IMR-90 (cell line): ENCODE measurements at regions not wholly inside any gene's neighbourhood (a gene's known extent, or its start where the extent isn't known, plus 50 kb on each side); places are given as distances from the start of the nearest gene placed in this dataset.

Experiments
- ATAC-seq: fragments of 200-7000 bp; cut with Tn5 transposase; 2 replicates; pipeline ENCODE4 v1.9.1; 2020; ENCODE audit warnings: low read depth, mild to moderate bottlenecking, moderate library complexity
- BruUV-seq: library from RNA; stranded (reverse); fragments of 400-500 nt; replicated peaks from 2 replicates; lab custom pipeline; 2021; lab: Mats Ljungman, UMichigan
- CTCF ChIA-PET: fragments of 300-600 bp; formaldehyde crosslinking; extraction: SDS; loops from one replicate; lab custom pipeline; 2021; ENCODE audit warnings: antibody characterized with exemption; lab: Yijun Ruan, JAX
- POLR2A ChIA-PET: fragments of 300-600 bp; sonication (Branson Sonifier 250); formaldehyde crosslinking; loops from one replicate; lab custom pipeline; 2022; ENCODE audit warnings: antibody characterized with exemption; ENCODE audit not compliant: unreplicated experiment; lab: Charles Lee
- DNase-seq: peaks from one replicate; pipeline ENCODE4 v3.0.0; 2013
- H2AFZ ChIP-seq: replicated peaks from 2 replicates; pipeline ENCODE3; 2013; ENCODE audit warnings: low read length, mild to moderate bottlenecking; ENCODE audit not compliant: poor library complexity
- H2AK5ac ChIP-seq: 2 replicates; pipeline ENCODE4 v1.6.1; 2013; ENCODE audit warnings: low read depth, low read length, inconsistent platforms
- H2AK9ac ChIP-seq: replicated peaks from 2 replicates; pipeline ENCODE3; 2013; ENCODE audit warnings: mild to moderate bottlenecking, low read depth, low read length, moderate library complexity; ENCODE audit not compliant: poor library complexity
- H2BK120ac ChIP-seq: 2 replicates; pipeline ENCODE4 v1.6.1; 2013; ENCODE audit warnings: low read depth, low read length, inconsistent platforms
- H2BK15ac ChIP-seq: 3 replicates; pipeline ENCODE4 v1.6.1; 2013; ENCODE audit warnings: low read depth, low read length, inconsistent platforms
- H2BK20ac ChIP-seq: 2 replicates; pipeline ENCODE4 v1.6.1; 2013; ENCODE audit warnings: low read depth, mild to moderate bottlenecking, inconsistent platforms, low read length, moderate library complexity
- H2BK5ac ChIP-seq: 2 replicates; pipeline ENCODE4 v1.6.1; 2013; ENCODE audit warnings: mild to moderate bottlenecking, low read depth, low read length, inconsistent platforms; ENCODE audit not compliant: poor library complexity, severe bottlenecking
- H3K14ac ChIP-seq: replicated peaks from 2 replicates; pipeline ENCODE4 v1.6.1; 2013; ENCODE audit warnings: low read depth, low read length, inconsistent platforms
- H3K18ac ChIP-seq: 2 replicates; pipeline ENCODE4 v1.6.1; 2013; ENCODE audit warnings: low read depth, low read length, control low read depth
- H3K23ac ChIP-seq: 2 replicates; pipeline ENCODE4 v1.6.1; 2013; ENCODE audit warnings: low read depth, low read length, inconsistent platforms
- H3K27ac ChIP-seq: 2 replicates; pipeline ENCODE4 v1.5.1; 2013; ENCODE audit warnings: mild to moderate bottlenecking, control low read depth, low read length; ENCODE audit not compliant: insufficient read depth
- H3K27me3 ChIP-seq: 2 replicates; pipeline ENCODE4 v1.6.1; 2013; ENCODE audit warnings: low read length; ENCODE audit not compliant: control insufficient read depth, insufficient read depth
- H3K36me3 ChIP-seq: 2 replicates; pipeline ENCODE4 v1.6.1; 2013; ENCODE audit warnings: low read length, mixed read lengths; ENCODE audit not compliant: control insufficient read depth, insufficient read depth
- H3K4ac ChIP-seq: 2 replicates; pipeline ENCODE4 v1.6.1; 2013; ENCODE audit warnings: low read depth, low read length, inconsistent platforms
- H3K4me1 ChIP-seq: 2 replicates; pipeline ENCODE4 v1.6.1; 2013; ENCODE audit warnings: low read length, mixed read lengths; ENCODE audit not compliant: control insufficient read depth, insufficient read depth
- H3K4me2 ChIP-seq: 2 replicates; pipeline ENCODE4 v1.6.1; 2013; ENCODE audit warnings: low read depth, mild to moderate bottlenecking, control low read depth, low read length, moderate library complexity
- H3K4me3 ChIP-seq: 2 replicates; pipeline ENCODE4 v1.5.1; 2013; ENCODE audit warnings: low read depth, mild to moderate bottlenecking, control low read depth, low read length, moderate library complexity; ENCODE audit not compliant: insufficient read depth
- H3K56ac ChIP-seq: 2 replicates; pipeline ENCODE4 v1.6.1; 2013; ENCODE audit warnings: low read length, inconsistent platforms; ENCODE audit not compliant: insufficient read depth; ENCODE audit errors: extremely low read depth
- H3K79me1 ChIP-seq, 2 experiments: 2 replicates each; pipeline ENCODE4 v1.6.1; 2013; ENCODE audit warnings: low read length in 2 of 2, inconsistent platforms in 1 of 2, low read depth in 1 of 2
- H3K9ac ChIP-seq: 2 replicates; pipeline ENCODE4 v1.6.1; 2013; ENCODE audit warnings: low read depth, low read length, control low read depth
- H3K9me1 ChIP-seq: 2 replicates; pipeline ENCODE4 v1.6.1; 2013; ENCODE audit warnings: low read length, inconsistent platforms; ENCODE audit not compliant: insufficient read depth
- H3K9me3 ChIP-seq: 2 replicates; pipeline ENCODE4 v1.6.1; 2013; ENCODE audit warnings: low read length; ENCODE audit not compliant: control insufficient read depth, insufficient read depth
- H4K20me1 ChIP-seq: 2 replicates; pipeline ENCODE4 v1.6.1; 2013; ENCODE audit warnings: low read length, inconsistent platforms; ENCODE audit not compliant: insufficient read depth
- H4K5ac ChIP-seq: 2 replicates; pipeline ENCODE4 v1.6.1; 2013; ENCODE audit warnings: mild to moderate bottlenecking, low read depth, low read length, control low read depth
- H4K8ac ChIP-seq, 2 experiments: 2 replicates each; pipeline ENCODE4 v1.6.1; 2013; ENCODE audit warnings: low read depth in 2 of 2, low read length in 2 of 2, control low read depth in 1 of 2, inconsistent platforms in 1 of 2
- H4K91ac ChIP-seq: 2 replicates; pipeline ENCODE4 v1.6.1; 2013; ENCODE audit warnings: low read depth, low read length, inconsistent platforms; ENCODE audit not compliant: insufficient read depth
- FOS ChIP-seq: fragments of 150-350 bp; IDR thresholded peaks from 2 replicates; pipeline ENCODE4 v1.6.1; 2016; ENCODE audit warnings: low read depth, low read length
- MAFK ChIP-seq: IDR thresholded peaks from 2 replicates; pipeline ENCODE4 v1.6.1; 2012; ENCODE audit warnings: low read depth, low read length, improper control_type of control experiment
- POLR2A ChIP-seq: IDR thresholded peaks from 2 replicates; pipeline ENCODE4 v1.6.1; 2012; ENCODE audit warnings: mild to moderate bottlenecking, low read depth, low read length
- RAD21 ChIP-seq: IDR thresholded peaks from 2 replicates; pipeline ENCODE4 v1.6.1; 2012; ENCODE audit warnings: low read length, improper control_type of control experiment
- RCOR1 ChIP-seq: IDR thresholded peaks from 2 replicates; pipeline ENCODE4 v1.6.1; 2012; ENCODE audit warnings: mild to moderate bottlenecking, low read length, improper control_type of control experiment; ENCODE audit not compliant: insufficient replicate concordance
- RFX5 ChIP-seq: IDR thresholded peaks from 2 replicates; pipeline ENCODE4 v1.8.0; 2012; ENCODE audit warnings: low read depth, mild to moderate bottlenecking, low read length, moderate library complexity
- SMC3 ChIP-seq: fragments of 150-350 bp; IDR thresholded peaks from 2 replicates; pipeline ENCODE4 v1.6.1; 2016; ENCODE audit warnings: low read depth, mild to moderate bottlenecking, antibody characterized with exemption, low read length, moderate library complexity
- WGBS, 2 experiments: methylation state at CpG; one replicate each; pipeline versions ENCODE4 v1.1.5 to v1.1.7; 2013; ENCODE audit warnings: missing lambda C conversion rate in 2 of 2; ENCODE audit not compliant: insufficient read length in 1 of 2; ENCODE audit errors: extremely low coverage in 2 of 2; 5-methylcytosine and 5-hydroxymethylcytosine counted together
- dilution Hi-C: fragments of 300-500 bp; cut with HindIII; formaldehyde crosslinking; loops from one replicate; pipeline ENCODE4 v1.14.3; 2018; ENCODE audit warnings: low sequenced_read_pairs; ENCODE audit not compliant: unreplicated experiment
- in situ Hi-C: fragments of 300-500 bp; cut with MboI; formaldehyde crosslinking; loops from 3 replicates; pipeline ENCODE4 v1.14.3; 2019; ENCODE audit warnings: low sequenced_read_pairs, inconsistent platforms, mixed read lengths
- intact Hi-C: fragments of 100-400 bp; cut with micrococcal nuclease; formaldehyde crosslinking; loops from 2 replicates; pipeline ENCODE4 v1.10.0; 2022
- TF ChIP-seq, protein P1 (sequence below): fragments of 150-350 bp; IDR thresholded peaks from 2 replicates; pipeline ENCODE4 v1.6.1; 2016; ENCODE audit warnings: low read depth, mild to moderate bottlenecking, low read length, moderate library complexity, borderline replicate concordance

GRCh38 chr2:12605366-12605765 lies 111.4 kb upstream of the TRIB2 start:
- H3K9me1 ChIP-seq = 0 out of 2 replicates have a peak, but pooled peaks cover 3% of the 10 kb centered on the region
- no peak overlapping the region for H4K8ac ChIP-seq
- H4K91ac ChIP-seq = no peak overlapping the region
- ATAC-seq (no peak), DNase-seq (no peak)
- H3K4me2 ChIP-seq = no peak overlapping the region
- H3K79me1 ChIP-seq = no peaks in the 10 kb centered on the region
- H2BK20ac ChIP-seq = no peak overlapping the region
- CTCF ChIA-PET = no interaction called here
- no peak overlapping the region for H2AK9ac ChIP-seq
- H2BK5ac ChIP-seq = no peak overlapping the region
- H3K23ac ChIP-seq = no peak overlapping the region
- no peak overlapping the region for H2AFZ ChIP-seq
- no CpG with 5 or more reads among the region's 1 CpG for WGBS, 2 experiments
- intact Hi-C loops (loop anchor here (5.0 kb wide), 1 partner anchor 82 kb away; no protein-coding TSS in a partner anchor), dilution Hi-C loops (no loop called here), in situ Hi-C loops (no loop called here)
- H2BK15ac ChIP-seq = no peak overlapping the region
- H3K27ac ChIP-seq = no peak overlapping the region
- H3K9ac ChIP-seq = no peak overlapping the region
- no peak overlapping the region for H3K4ac ChIP-seq
- TF ChIP-seq, protein P1, sequence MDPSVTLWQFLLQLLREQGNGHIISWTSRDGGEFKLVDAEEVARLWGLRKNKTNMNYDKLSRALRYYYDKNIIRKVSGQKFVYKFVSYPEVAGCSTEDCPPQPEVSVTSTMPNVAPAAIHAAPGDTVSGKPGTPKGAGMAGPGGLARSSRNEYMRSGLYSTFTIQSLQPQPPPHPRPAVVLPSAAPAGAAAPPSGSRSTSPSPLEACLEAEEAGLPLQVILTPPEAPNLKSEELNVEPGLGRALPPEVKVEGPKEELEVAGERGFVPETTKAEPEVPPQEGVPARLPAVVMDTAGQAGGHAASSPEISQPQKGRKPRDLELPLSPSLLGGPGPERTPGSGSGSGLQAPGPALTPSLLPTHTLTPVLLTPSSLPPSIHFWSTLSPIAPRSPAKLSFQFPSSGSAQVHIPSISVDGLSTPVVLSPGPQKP = no peak
- TF ChIP-seq RFX5 (no peak), FOS (no peak), RAD21 (no peak), MAFK (no peak), RCOR1 (no peak), SMC3 (no peak), POLR2A (no peak)
- H3K27me3 ChIP-seq = no peaks in the 10 kb centered on the region
- no peak overlapping the region for H4K5ac ChIP-seq
- no peak overlapping the region for H2AK5ac ChIP-seq
- no peaks in the 10 kb centered on the region for H4K20me1 ChIP-seq
- no TSS peak for BruUV-seq
- H3K14ac ChIP-seq = no peak overlapping the region
- H3K4me1 ChIP-seq = peaks cover 6% of the 10 kb centered on the region
- no peak overlapping the region for H3K18ac ChIP-seq
- no peaks in the 10 kb centered on the region for H3K9me3 ChIP-seq
- no peaks in the 10 kb centered on the region for H3K36me3 ChIP-seq
- no peak overlapping the region for H2BK120ac ChIP-seq
- no peak overlapping the region for H3K4me3 ChIP-seq
- H3K56ac ChIP-seq = no peak overlapping the region
- POLR2A ChIA-PET = no interaction called here
